HepG2 (cell line): ENCODE measurements at regions not wholly inside any gene's neighbourhood (a gene's known extent, or its start where the extent isn't known, plus 50 kb on each side); places are given as distances from the start of the nearest gene placed in this dataset.

Source experiments
- ATAC-seq: fragments of 200-7000 bp; cut with Tn5 transposase; 3 replicates; pipeline ENCODE4 v1.9.1; 2020; ENCODE audit warnings: mild to moderate bottlenecking, moderate library complexity
- BruUV-seq: library from RNA; stranded (reverse); fragments of 400-500 nt; replicated peaks from 2 replicates; lab custom pipeline; 2021; lab: Mats Ljungman, UMichigan
- CTCF ChIA-PET: fragments of 300-600 bp; formaldehyde crosslinking; extraction: SDS; loops from one replicate; lab custom pipeline; 2021; ENCODE audit warnings: low total read pairs, inconsistent platforms, low intra/inter-chr PET ratio; lab: Yijun Ruan, JAX
- POLR2A ChIA-PET: fragments of 350-600 bp; sonication (Branson Sonifier 250); formaldehyde crosslinking; loops from one replicate; lab custom pipeline; 2020; ENCODE audit warnings: antibody characterized with exemption, inconsistent platforms; lab: Yijun Ruan, JAX
- DNase-seq: peaks from one replicate; pipeline ENCODE4 v3.0.0-alpha.2; 2015; ENCODE audit warnings: low spot score
- FAIRE-seq: peaks from 3 replicates; lab custom pipeline; 2011; peaks lifted over from hg19 to GRCh38; lab: Jason Lieb, UNC
- H2AFZ ChIP-seq: one replicate; pipeline ENCODE4 v1.6.1; 2011; ENCODE audit warnings: low read length, inconsistent platforms
- H3K27ac ChIP-seq: fragments of 300-600 bp; 3 replicates; pipeline ENCODE4 v1.8.0; 2011; ENCODE audit warnings: mixed run types, mild to moderate bottlenecking, mixed read lengths, low read length, inconsistent platforms; ENCODE audit not compliant: insufficient read depth; ENCODE audit errors: extremely low read length
- H3K27me3 ChIP-seq, 2 experiments: fragments of 200-600 bp in 1 of 2; 2 replicates in 1 of 2; 3 replicates in 1 of 2; pipeline versions ENCODE4 v1.6.0 to v1.8.0; 2011; ENCODE audit warnings: low read length in 2 of 2, mild to moderate bottlenecking in 2 of 2, moderate library complexity in 2 of 2, inconsistent platforms in 1 of 2; ENCODE audit not compliant: insufficient read depth in 2 of 2, control insufficient read depth in 1 of 2
- H3K36me3 ChIP-seq, 2 experiments: fragments of 200-600 bp in 1 of 2; replicated peaks in 1 of 2; 2 replicates in 1 of 2; 3 replicates in 1 of 2; pipeline versions ENCODE4 v1.5.1 to v1.8.0; 2011; ENCODE audit warnings: low read length in 2 of 2, inconsistent platforms in 1 of 2; ENCODE audit not compliant: insufficient read depth in 2 of 2, control insufficient read depth in 1 of 2
- H3K4me1 ChIP-seq: 2 replicates; pipeline ENCODE4 v1.5.1; 2012; ENCODE audit warnings: low read length, inconsistent platforms; ENCODE audit not compliant: insufficient read depth
- H3K4me2 ChIP-seq: 2 replicates; pipeline ENCODE4 v1.6.0; 2011; ENCODE audit warnings: low read depth, low read length, inconsistent platforms
- H3K4me3 ChIP-seq, 3 experiments: fragments of 200-600 bp in 1 of 3; sonication (generic), shearing (Covaris generic) in 1 of 3; replicated peaks in 1 of 3; 2 replicates each; pipeline ENCODE4 v1.5.1; 2011 to 2016; ENCODE audit warnings: low read length in 3 of 3, inconsistent platforms in 2 of 3, low read depth in 2 of 3, mild to moderate bottlenecking in 2 of 3, control low read depth in 1 of 3, mixed read lengths in 1 of 3; ENCODE audit not compliant: insufficient read depth in 1 of 3
- H3K79me2 ChIP-seq: one replicate; pipeline ENCODE4 v1.6.1; 2011; ENCODE audit warnings: low read length, inconsistent platforms; ENCODE audit not compliant: insufficient read depth
- H3K9ac ChIP-seq: 2 replicates; pipeline ENCODE4 v1.6.0; 2011; ENCODE audit warnings: mild to moderate bottlenecking, low read depth, low read length, inconsistent platforms; ENCODE audit not compliant: insufficient read depth
- H3K9me3 ChIP-seq: 2 replicates; pipeline ENCODE4 v1.5.1; 2012; ENCODE audit warnings: mild to moderate bottlenecking, low read length
- H4K20me1 ChIP-seq: 2 replicates; pipeline ENCODE4 v1.6.0; 2011; ENCODE audit warnings: inconsistent platforms, mild to moderate bottlenecking, low read length, moderate library complexity; ENCODE audit not compliant: insufficient read depth
- ETS1 ChIP-seq: sonication (generic); formaldehyde crosslinking; IDR thresholded peaks from 2 replicates; pipeline ENCODE4 v1.4.0; 2020; ENCODE audit warnings: missing genetic modification reagents
- GMEB2 ChIP-seq: IDR thresholded peaks from 2 replicates; pipeline ENCODE4 v1.6.1; 2016; ENCODE audit warnings: missing biosample characterization, missing genetic modification reagents, low read depth
- HOXA7 ChIP-seq: sonication (generic); formaldehyde crosslinking; IDR thresholded peaks from 2 replicates; pipeline ENCODE4 v1.8.1; 2022; ENCODE audit warnings: mild to moderate bottlenecking, missing genetic modification reagents, moderate library complexity
- IRF2 ChIP-seq: IDR thresholded peaks from 2 replicates; pipeline ENCODE4 v1.6.1; 2018; ENCODE audit warnings: missing genetic modification reagents, missing compliant biosample characterization
- KDM6A ChIP-seq: IDR thresholded peaks from 2 replicates; pipeline ENCODE4 v1.6.1; 2016; ENCODE audit warnings: low read depth
- MAFK ChIP-seq, 2 experiments: IDR thresholded peaks in 1 of 2; conservative IDR thresholded peaks in 1 of 2; 2 replicates each; pipeline ENCODE4 v1.6.1; 2011; ENCODE audit warnings: improper control_type of control experiment in 2 of 2, low read length in 2 of 2
- NR2F1 ChIP-seq, 2 experiments: fragments of 450-650 bp in 1 of 2; formaldehyde crosslinking in 1 of 2; IDR thresholded peaks; 2 replicates each; pipeline versions ENCODE4 v1.5.0 to v1.6.1; 2016 to 2020; ENCODE audit warnings: mild to moderate bottlenecking in 1 of 2, missing compliant biosample characterization in 1 of 2, missing genetic modification reagents in 1 of 2, moderate library complexity in 1 of 2
- PRPF4 ChIP-seq: fragments of 200-400 bp; formaldehyde crosslinking; IDR thresholded peaks from 2 replicates; pipeline ENCODE4 v1.6.1; 2016; ENCODE audit warnings: low read length, low read depth; ENCODE audit not compliant: poor library complexity, severe bottlenecking
- SMAD9 ChIP-seq: sonication (generic); formaldehyde crosslinking; IDR thresholded peaks from 2 replicates; pipeline ENCODE4 v1.5.1; 2020; ENCODE audit warnings: mild to moderate bottlenecking, missing genetic modification reagents
- WGBS: methylation state at CpG from one replicate; pipeline ENCODE4 v1.1.6; 2017; ENCODE audit warnings: low lambda C conversion rate; 5-methylcytosine and 5-hydroxymethylcytosine counted together
- in situ Hi-C: cut with HindIII; loops from 2 replicates; pipeline ENCODE4 v1.10.0; 2017; ENCODE audit warnings: low pct_unique_long_range_greater_than_20kb; ENCODE audit not compliant: extremely low pct_ligation_motif_present
- intact Hi-C: fragments of 100-400 bp; cut with micrococcal nuclease; formaldehyde crosslinking; loops from one replicate; pipeline ENCODE4 v1.10.0; 2022; ENCODE audit not compliant: unreplicated experiment
- TF ChIP-seq, protein P1 (sequence below): IDR thresholded peaks from 2 replicates; pipeline ENCODE4 v1.4.0; 2020; ENCODE audit warnings: mild to moderate bottlenecking, missing genetic modification reagents
- TF ChIP-seq, protein P2 (sequence below): sonication (generic); formaldehyde crosslinking; IDR thresholded peaks from 2 replicates; pipeline ENCODE4 v1.8.0; 2023; ENCODE audit warnings: mild to moderate bottlenecking, missing genetic modification reagents

DNA sequence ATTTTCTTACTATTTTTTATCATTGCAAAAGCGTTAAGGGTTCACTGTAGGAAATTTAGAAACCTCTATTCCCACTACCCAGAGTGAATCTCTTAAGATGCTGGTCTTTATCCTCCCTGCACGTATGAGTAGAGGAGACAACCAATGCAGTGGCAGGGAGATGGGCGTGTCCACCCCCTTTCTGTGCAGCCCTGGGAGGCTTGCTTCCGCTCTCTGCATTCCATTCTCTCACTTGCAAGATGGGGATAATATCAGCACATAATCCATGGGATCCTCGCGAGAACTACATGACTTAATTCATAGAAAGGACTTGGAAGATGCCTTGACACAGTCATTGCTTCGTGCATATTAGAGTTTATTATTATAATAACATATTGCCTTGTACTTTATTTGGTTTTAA, 196.2 kb downstream of the KLF6 start:
- Histone ChIP-seq H3K4me2 (no peak overlapping the region), H2AFZ (no peak overlapping the region), H3K36me3 (no peaks in the 10 kb centered on the region), H3K4me1 (no peaks in the 10 kb centered on the region), H3K27me3 (peaks cover 4 to 31% of the 10 kb centered on the region in 2 experiments; a peak in 2 of 5 replicates), H3K9ac (no peak overlapping the region), H4K20me1 (no peaks in the 10 kb centered on the region), H3K4me3 (no peak overlapping the region), H3K9me3 (no peaks in the 10 kb centered on the region), H3K79me2 (no peaks in the 10 kb centered on the region), H3K27ac (no peak overlapping the region)
- POLR2A ChIA-PET = no interaction called here
- in situ Hi-C loops (no loop called here), intact Hi-C loops (no loop called here)
- 4% methylated on average over 7 of the region's 7 CpGs for WGBS
- TF ChIP-seq, protein P1, sequence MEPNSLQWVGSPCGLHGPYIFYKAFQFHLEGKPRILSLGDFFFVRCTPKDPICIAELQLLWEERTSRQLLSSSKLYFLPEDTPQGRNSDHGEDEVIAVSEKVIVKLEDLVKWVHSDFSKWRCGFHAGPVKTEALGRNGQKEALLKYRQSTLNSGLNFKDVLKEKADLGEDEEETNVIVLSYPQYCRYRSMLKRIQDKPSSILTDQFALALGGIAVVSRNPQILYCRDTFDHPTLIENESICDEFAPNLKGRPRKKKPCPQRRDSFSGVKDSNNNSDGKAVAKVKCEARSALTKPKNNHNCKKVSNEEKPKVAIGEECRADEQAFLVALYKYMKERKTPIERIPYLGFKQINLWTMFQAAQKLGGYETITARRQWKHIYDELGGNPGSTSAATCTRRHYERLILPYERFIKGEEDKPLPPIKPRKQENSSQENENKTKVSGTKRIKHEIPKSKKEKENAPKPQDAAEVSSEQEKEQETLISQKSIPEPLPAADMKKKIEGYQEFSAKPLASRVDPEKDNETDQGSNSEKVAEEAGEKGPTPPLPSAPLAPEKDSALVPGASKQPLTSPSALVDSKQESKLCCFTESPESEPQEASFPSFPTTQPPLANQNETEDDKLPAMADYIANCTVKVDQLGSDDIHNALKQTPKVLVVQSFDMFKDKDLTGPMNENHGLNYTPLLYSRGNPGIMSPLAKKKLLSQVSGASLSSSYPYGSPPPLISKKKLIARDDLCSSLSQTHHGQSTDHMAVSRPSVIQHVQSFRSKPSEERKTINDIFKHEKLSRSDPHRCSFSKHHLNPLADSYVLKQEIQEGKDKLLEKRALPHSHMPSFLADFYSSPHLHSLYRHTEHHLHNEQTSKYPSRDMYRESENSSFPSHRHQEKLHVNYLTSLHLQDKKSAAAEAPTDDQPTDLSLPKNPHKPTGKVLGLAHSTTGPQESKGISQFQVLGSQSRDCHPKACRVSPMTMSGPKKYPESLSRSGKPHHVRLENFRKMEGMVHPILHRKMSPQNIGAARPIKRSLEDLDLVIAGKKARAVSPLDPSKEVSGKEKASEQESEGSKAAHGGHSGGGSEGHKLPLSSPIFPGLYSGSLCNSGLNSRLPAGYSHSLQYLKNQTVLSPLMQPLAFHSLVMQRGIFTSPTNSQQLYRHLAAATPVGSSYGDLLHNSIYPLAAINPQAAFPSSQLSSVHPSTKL = no peak
- TF ChIP-seq ETS1 (CRISPR knock-in tag) = no peak
- no TSS peak for BruUV-seq
- DNase-seq (no peak), ATAC-seq (no peak), FAIRE-seq (no peak)
- CTCF ChIA-PET = no interaction called here

GRCh38 chr10:3588346-3588745, 196.7 kb downstream of the KLF6 start:
- H3K79me2 ChIP-seq = no peaks in the 10 kb centered on the region
- no peak for ATAC-seq

More at GRCh38 chr10:3588346-3588745, 196.7 kb downstream of the KLF6 start:
- BruUV-seq = no TSS peak
- H3K9me3 ChIP-seq = no peaks in the 10 kb centered on the region
- no peak overlapping the region for H3K4me2 ChIP-seq
- H3K27ac ChIP-seq = no peak overlapping the region
- H3K36me3 ChIP-seq = no peaks in the 10 kb centered on the region
- in situ Hi-C loops = no loop called here
- H3K4me3 ChIP-seq = no peak overlapping the region
- ChIA-PET POLR2A (no interaction called here), CTCF (no interaction called here)
- 2% methylated on average over 7 of the region's 7 CpGs for WGBS
- no peak for DNase-seq
- H2AFZ ChIP-seq = no peak overlapping the region
- H3K4me1 ChIP-seq = no peaks in the 10 kb centered on the region
- no peak overlapping the region for H3K9ac ChIP-seq
- no peaks in the 10 kb centered on the region for H4K20me1 ChIP-seq
- TF ChIP-seq, protein P2, sequence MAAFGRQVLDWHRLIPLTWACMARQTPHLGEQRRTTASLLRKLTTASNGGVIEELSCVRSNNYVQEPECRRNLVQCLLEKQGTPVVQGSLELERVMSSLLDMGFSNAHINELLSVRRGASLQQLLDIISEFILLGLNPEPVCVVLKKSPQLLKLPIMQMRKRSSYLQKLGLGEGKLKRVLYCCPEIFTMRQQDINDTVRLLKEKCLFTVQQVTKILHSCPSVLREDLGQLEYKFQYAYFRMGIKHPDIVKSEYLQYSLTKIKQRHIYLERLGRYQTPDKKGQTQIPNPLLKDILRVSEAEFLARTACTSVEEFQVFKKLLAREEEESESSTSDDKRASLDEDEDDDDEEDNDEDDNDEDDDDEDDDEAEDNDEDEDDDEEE = no peak
- no peak for TF ChIP-seq NR2F1 (CRISPR knock-in tag; IDR thresholded peaks at IDR 0.05)
- no peak for TF ChIP-seq IRF2 (CRISPR knock-in tag)
- no peak for TF ChIP-seq GMEB2 (CRISPR knock-in tag)
- TF ChIP-seq PRPF4 = no peak
- no peak for TF ChIP-seq KDM6A (CRISPR knock-in tag)
- no peak for TF ChIP-seq SMAD9
- no peak for TF ChIP-seq HOXA7 (CRISPR knock-in tag)
- TF ChIP-seq MAFK (conservative IDR thresholded peaks at IDR 0.05 in 1 of 2, IDR thresholded peaks at IDR 0.05 in 1 of 2; ENCODE audit: low read length in 2 of 2) = no peak
- no peak for FAIRE-seq
- intact Hi-C loops = no loop called here
- H3K27me3 ChIP-seq = peaks cover 4 to 31% of the 10 kb centered on the region in 2 experiments; a peak in 2 of 5 replicates
